K562 (cell line): ENCODE measurements at regions not wholly inside any gene's neighbourhood (a gene's known extent, or its start where the extent isn't known, plus 50 kb on each side); places are given as distances from the start of the nearest gene placed in this dataset.

Experiments used
- ATAC-seq: fragments of 200-7000 bp; cut with Tn5 transposase; 3 replicates; pipeline ENCODE4 v1.9.1; 2020; ENCODE audit warnings: moderate library complexity
- BruUV-seq: library from RNA; stranded (reverse); fragments of 400-500 nt; replicated peaks from 2 replicates; lab custom pipeline; 2021; lab: Mats Ljungman, UMichigan
- CTCF ChIA-PET: fragments of 300-600 bp; formaldehyde crosslinking; extraction: SDS; loops from one replicate; lab custom pipeline; 2021; ENCODE audit warnings: low intra/inter-chr PET ratio; lab: Yijun Ruan, JAX
- POLR2A ChIA-PET: fragments of 300-600, 350-650 bp; sonication (Branson Sonifier 250); formaldehyde crosslinking; extraction: SDS; loops from one replicate; lab custom pipeline; 2021; ENCODE audit warnings: antibody characterized with exemption, inconsistent platforms; lab: Yijun Ruan, JAX
- DNase-seq, 4 experiments: peaks; one replicate each; pipeline versions ENCODE4 v3.0.0 to v3.0.0-alpha.2; 2011 to 2018; ENCODE audit warnings: low spot score in 3 of 4, mixed read lengths in 3 of 4; ENCODE audit errors: extremely low read depth in 1 of 4
- FAIRE-seq: peaks from 2 replicates; lab custom pipeline; 2011; peaks lifted over from hg19 to GRCh38; lab: Jason Lieb, UNC
- H2AFZ ChIP-seq: 2 replicates; pipeline ENCODE4 v1.6.0; 2011; ENCODE audit warnings: low read depth, low read length, control low read depth, inconsistent platforms
- H3K27ac ChIP-seq: fragments of 200-600 bp; 3 replicates; pipeline ENCODE4 v1.8.0; 2011; ENCODE audit warnings: low read depth, mild to moderate bottlenecking, control low read depth, inconsistent platforms, low read length, moderate library complexity, mixed read lengths; ENCODE audit errors: extremely low read depth
- H3K27me3 ChIP-seq, 2 experiments: fragments of 300-600 bp in 1 of 2; 2 replicates in 1 of 2; 3 replicates in 1 of 2; pipeline versions ENCODE4 v1.6.0 to v1.8.0; 2011; ENCODE audit warnings: inconsistent platforms in 2 of 2, low read length in 2 of 2, mild to moderate bottlenecking in 1 of 2, mixed read lengths in 1 of 2, moderate library complexity in 1 of 2; ENCODE audit not compliant: control insufficient read depth in 2 of 2, insufficient read depth in 2 of 2
- H3K36me3 ChIP-seq: fragments of 300-600 bp; 3 replicates; pipeline ENCODE4 v1.8.0; 2011; ENCODE audit warnings: mild to moderate bottlenecking, low read length, inconsistent platforms; ENCODE audit not compliant: control insufficient read depth, insufficient read depth
- H3K4me1 ChIP-seq, 2 experiments: fragments of 200-600 bp in 1 of 2; replicated peaks in 1 of 2; 2 replicates in 1 of 2; 3 replicates in 1 of 2; pipeline versions ENCODE4 v1.5.1 to v1.8.0; 2011; ENCODE audit warnings: inconsistent platforms in 2 of 2, low read length in 2 of 2, mild to moderate bottlenecking in 1 of 2, mixed read lengths in 1 of 2, moderate library complexity in 1 of 2; ENCODE audit not compliant: control insufficient read depth in 2 of 2, insufficient read depth in 2 of 2
- H3K4me2 ChIP-seq: 2 replicates; pipeline ENCODE4 v1.6.1; 2011; ENCODE audit warnings: low read length, control low read depth, inconsistent platforms, mixed read lengths; ENCODE audit not compliant: insufficient read depth
- H3K4me3 ChIP-seq: fragments of 200-600 bp; sonication (generic), shearing (Covaris generic); 2 replicates; pipeline ENCODE4 v1.5.1; 2016; ENCODE audit warnings: control low read depth, inconsistent platforms
- H3K79me2 ChIP-seq: fragments of 200-600 bp; 3 replicates; pipeline ENCODE4 v1.8.0; 2011; ENCODE audit warnings: low read length, inconsistent platforms; ENCODE audit not compliant: control insufficient read depth, insufficient read depth
- H3K9ac ChIP-seq, 2 experiments: 2 replicates each; pipeline versions ENCODE4 v1.6.0 to v1.6.1; 2011; ENCODE audit warnings: low read depth in 2 of 2, low read length in 2 of 2, control low read depth in 1 of 2, inconsistent platforms in 1 of 2, mild to moderate bottlenecking in 1 of 2, mixed read lengths in 1 of 2; ENCODE audit not compliant: insufficient read depth in 1 of 2
- H3K9me1 ChIP-seq: one replicate; pipeline ENCODE4 v1.6.0; 2011; ENCODE audit warnings: inconsistent platforms, mild to moderate bottlenecking, low read length, moderate library complexity; ENCODE audit not compliant: control insufficient read depth, insufficient read depth
- H3K9me3 ChIP-seq: replicated peaks from 2 replicates; pipeline ENCODE4 v1.5.1; 2011; ENCODE audit warnings: low read depth, low read length, inconsistent platforms; ENCODE audit not compliant: control insufficient read depth, insufficient read depth
- H4K20me1 ChIP-seq: replicated peaks from 2 replicates; pipeline ENCODE4 v1.6.1; 2011; ENCODE audit warnings: low read length, inconsistent platforms, mixed read lengths; ENCODE audit not compliant: control insufficient read depth, insufficient read depth
- EGR1 ChIP-seq: fragments of 450-650 bp; conservative IDR thresholded peaks from 2 replicates; pipeline ENCODE4 v1.6.1; 2017; ENCODE audit warnings: mild to moderate bottlenecking
- GTF2E2 ChIP-seq: fragments of 200-800 bp; sonication (Bioruptor generic); IDR thresholded peaks from 2 replicates; pipeline ENCODE4 v1.6.1; 2016; ENCODE audit warnings: missing genetic modification characterization, missing compliant biosample characterization
- KLF1 ChIP-seq: fragments of 450-650 bp; IDR thresholded peaks from 2 replicates; pipeline ENCODE4 v1.6.1; 2016; ENCODE audit warnings: missing genetic modification characterization, missing compliant biosample characterization
- LARP7 ChIP-seq: fragments of 450-650 bp; IDR thresholded peaks from 2 replicates; pipeline ENCODE4 v1.6.1; 2016
- MCM2 ChIP-seq: fragments of 450-650 bp; IDR thresholded peaks from 2 replicates; pipeline ENCODE4 v1.6.1; 2017; ENCODE audit warnings: low read depth, mild to moderate bottlenecking
- NR4A1 ChIP-seq, 2 experiments: fragments of 250-450 bp in 1 of 2; fragments of 450-650 bp in 1 of 2; sonication (Bioruptor Pico) in 1 of 2; IDR thresholded peaks; 2 replicates each; pipeline versions ENCODE4 v1.4.0 to v1.6.1; 2016 to 2020; ENCODE audit warnings: mild to moderate bottlenecking in 2 of 2, missing compliant biosample characterization in 1 of 2, missing genetic modification characterization in 1 of 2, moderate library complexity in 1 of 2
- PBX2 ChIP-seq, 2 experiments: IDR thresholded peaks in 1 of 2; conservative IDR thresholded peaks in 1 of 2; 2 replicates each; pipeline ENCODE4 v1.6.1; 2016; ENCODE audit warnings: low read depth in 2 of 2, mild to moderate bottlenecking in 1 of 2, missing compliant biosample characterization in 1 of 2, missing genetic modification characterization in 1 of 2, moderate library complexity in 1 of 2
- POLR3A ChIP-seq: IDR thresholded peaks from 2 replicates; pipeline ENCODE4 v1.6.1; 2011; ENCODE audit warnings: borderline replicate concordance, mild to moderate bottlenecking, moderate library complexity; ENCODE audit not compliant: insufficient read length, insufficient read depth; ENCODE audit errors: extremely low read depth
- PPARD ChIP-seq: fragments of 250-450 bp; sonication (Bioruptor Pico); IDR thresholded peaks from 2 replicates; pipeline ENCODE4 v1.8.0; 2022; ENCODE audit warnings: inconsistent platforms, mild to moderate bottlenecking, moderate library complexity
- RBM39 ChIP-seq: fragments of 200-400 bp; formaldehyde crosslinking; optimal IDR thresholded peaks from 2 replicates; pipeline ENCODE3; 2018; ENCODE audit warnings: low read depth, low read length
- SMARCA5 ChIP-seq: fragments of 450-650 bp; IDR thresholded peaks from 2 replicates; pipeline ENCODE4 v1.6.1; 2016
- TAF15 ChIP-seq: fragments of 200-400 bp; formaldehyde crosslinking; IDR thresholded peaks from 2 replicates; pipeline ENCODE4 v1.6.1; 2017; ENCODE audit warnings: mild to moderate bottlenecking, low read depth, low read length, moderate library complexity
- ZBTB12 ChIP-seq: fragments of 250-450 bp; sonication (Bioruptor Pico); IDR thresholded peaks from 2 replicates; pipeline ENCODE4 v1.4.0; 2020
- ZC3H8 ChIP-seq: fragments of 450-650 bp; IDR thresholded peaks from 2 replicates; pipeline ENCODE4 v1.6.1; 2017
- ZNF133 ChIP-seq: fragments of 250-450 bp; sonication (Bioruptor Pico); IDR thresholded peaks from 2 replicates; pipeline ENCODE4 v1.4.0; 2020; ENCODE audit warnings: mild to moderate bottlenecking
- ZNF282 ChIP-seq: sonication (generic); formaldehyde crosslinking; IDR thresholded peaks from 2 replicates; pipeline ENCODE4 v1.8.1; 2023; ENCODE audit warnings: missing genetic modification reagents
- ZNF511 ChIP-seq: sonication (generic); formaldehyde crosslinking; IDR thresholded peaks from 2 replicates; pipeline ENCODE4 v1.8.0; 2022; ENCODE audit warnings: mild to moderate bottlenecking, missing genetic modification reagents
- ZNF583 ChIP-seq: fragments of 250-450 bp; sonication (Bioruptor Pico); IDR thresholded peaks from 2 replicates; pipeline ENCODE4 v1.4.0; 2020
- ZNF644 ChIP-seq: fragments of 200-800 bp; sonication (Bioruptor generic); IDR thresholded peaks from 2 replicates; pipeline ENCODE4 v1.6.1; 2016; ENCODE audit warnings: low read depth, missing genetic modification characterization, missing compliant biosample characterization
- ZNF830 ChIP-seq: fragments of 250-450 bp; sonication (Bioruptor Pico); IDR thresholded peaks from 2 replicates; pipeline ENCODE4 v1.5.0; 2021; ENCODE audit warnings: mild to moderate bottlenecking
- WGBS: fragments of 100-300 bp; shearing (Covaris generic); methylation state at CpG from one replicate; pipeline ENCODE4 v1.1.6; 2016; ENCODE audit warnings: low coverage, mixed read lengths; ENCODE audit not compliant: insufficient coverage; ENCODE audit errors: missing lambda C conversion rate; 5-methylcytosine and 5-hydroxymethylcytosine counted together
- in situ Hi-C: fragments of 300-500 bp; cut with MboI; formaldehyde crosslinking; loops from 4 replicates; pipeline ENCODE4 v1.15.0; 2018; ENCODE audit warnings: inconsistent platforms, mixed read lengths
- intact Hi-C: fragments of 100-400 bp; cut with micrococcal nuclease; formaldehyde crosslinking; loops from 2 replicates; pipeline ENCODE4 v1.14.2; 2022

- DNase-seq (no peak), FAIRE-seq (no peak), ATAC-seq (no peak)
- Histone ChIP-seq H3K4me3 (no peak overlapping the region), H3K4me2 (no peak overlapping the region), H3K9me3 (no peaks in the 10 kb centered on the region), H3K79me2 (no peaks in the 10 kb centered on the region), H3K27ac (no peak overlapping the region), H3K9me1 (no peaks in the 10 kb centered on the region), H3K9ac (no peak overlapping the region), H3K27me3 (no peaks in the 10 kb centered on the region), H2AFZ (no peak overlapping the region), H3K36me3 (no peaks in the 10 kb centered on the region), H3K4me1 (no peaks in the 10 kb centered on the region; a peak in 2 of 5 replicates), H4K20me1 (no peaks in the 10 kb centered on the region)
- ChIA-PET POLR2A (no interaction called here), CTCF (no interaction called here)
- BruUV-seq = no TSS peak
- 40% methylated on average over 2 of the region's 2 CpGs for WGBS
- in situ Hi-C loops (no loop called here), intact Hi-C loops (no loop called here)
- no peak for TF ChIP-seq EGR1
- no peak for TF ChIP-seq SMARCA5
- no peak for TF ChIP-seq TAF15
- TF ChIP-seq PBX2 (CRISPR knock-in tag; IDR thresholded peaks at IDR 0.05; ENCODE audit: low read depth) = no peak
- TF ChIP-seq PBX2 (tag; conservative IDR thresholded peaks at IDR 0.05; ENCODE audit: low read depth) = no peak
- TF ChIP-seq ZNF830 (CRISPR knock-in tag) = no peak
- TF ChIP-seq NR4A1 (CRISPR knock-in tag; IDR thresholded peaks at IDR 0.05) = no peak
- no peak for TF ChIP-seq NR4A1 (tag; IDR thresholded peaks at IDR 0.05)
- no peak for TF ChIP-seq MCM2
- no peak for TF ChIP-seq POLR3A
- no peak for TF ChIP-seq RBM39
- no peak for TF ChIP-seq ZBTB12 (CRISPR knock-in tag)
- TF ChIP-seq ZNF644 (tag) = no peak
- TF ChIP-seq PPARD (CRISPR knock-in tag) = no peak
- no peak for TF ChIP-seq KLF1 (tag)
- TF ChIP-seq ZNF133 = no peak
- TF ChIP-seq ZNF583 = no peak
- no peak for TF ChIP-seq ZC3H8
- TF ChIP-seq ZNF282 (CRISPR knock-in tag) = no peak
- no peak for TF ChIP-seq GTF2E2 (tag)
- TF ChIP-seq ZNF511 = no peak
- TF ChIP-seq LARP7 = no peak
These were observed 452.7 kb upstream of the PROK2 start for GRCh38 chr3:72237679-72238009.
